BJ (cell line): ENCODE measurements at regions not wholly inside any gene's neighbourhood (a gene's known extent, or its start where the extent isn't known, plus 50 kb on each side); places are given as distances from the start of the nearest gene placed in this dataset.

ENCODE experiments used
- CTCF ChIA-PET: fragments of 350-600 bp; formaldehyde crosslinking; extraction: SDS; loops from one replicate; lab custom pipeline; 2021; ENCODE audit warnings: antibody characterized with exemption, inconsistent platforms; lab: Yijun Ruan, JAX
- POLR2A ChIA-PET: fragments of 300-600 bp; sonication (Branson Sonifier 250); formaldehyde crosslinking; extraction: SDS; loops from one replicate; lab custom pipeline; 2021; ENCODE audit warnings: antibody characterized with exemption; lab: Charles Lee
- DNase-seq: peaks from one replicate; pipeline ENCODE4 v3.0.0-alpha.2; 2011; ENCODE audit warnings: low read depth
- H3K27me3 ChIP-seq: 2 replicates; pipeline ENCODE4 v1.6.0; 2011; ENCODE audit warnings: low read length; ENCODE audit not compliant: control insufficient read depth, insufficient read depth
- H3K36me3 ChIP-seq: 2 replicates; pipeline ENCODE4 v1.5.1; 2011; ENCODE audit warnings: low read length; ENCODE audit not compliant: control insufficient read depth, insufficient read depth
- H3K4me3 ChIP-seq: 2 replicates; pipeline ENCODE4 v1.5.1; 2011; ENCODE audit warnings: low read depth, mild to moderate bottlenecking, control low read depth, low read length
- TF ChIP-seq, protein P1 (sequence below): IDR thresholded peaks from 2 replicates; pipeline ENCODE4 v1.5.1; 2011; ENCODE audit warnings: low read depth, mild to moderate bottlenecking, control low read depth, inconsistent platforms, low read length, moderate library complexity; ENCODE audit not compliant: insufficient read depth

DNA sequence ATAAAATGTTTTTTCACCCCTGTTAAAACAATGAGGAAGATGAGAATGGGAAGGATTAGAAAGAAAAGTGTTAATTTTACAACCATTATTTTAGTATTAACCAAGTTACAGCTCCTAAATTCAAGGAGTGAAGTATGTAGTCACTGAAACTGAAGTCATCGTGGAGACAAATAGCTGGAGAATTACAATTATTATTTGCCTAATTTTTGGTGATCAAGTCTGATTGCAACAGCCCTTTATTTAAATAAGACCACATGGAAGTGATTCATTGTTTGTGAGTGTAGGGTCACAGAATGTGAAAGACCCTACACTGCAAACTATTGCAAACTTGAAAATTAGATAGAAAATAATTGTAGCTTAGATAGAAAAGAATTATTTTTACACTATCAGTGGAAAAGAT is 292.4 kb downstream of the CENPW start:
- H3K27me3 ChIP-seq: no peaks in the 10 kb centered on the region
- DNase-seq: no peak
- H3K36me3 ChIP-seq: no peaks in the 10 kb centered on the region
- TF ChIP-seq, protein P1, sequence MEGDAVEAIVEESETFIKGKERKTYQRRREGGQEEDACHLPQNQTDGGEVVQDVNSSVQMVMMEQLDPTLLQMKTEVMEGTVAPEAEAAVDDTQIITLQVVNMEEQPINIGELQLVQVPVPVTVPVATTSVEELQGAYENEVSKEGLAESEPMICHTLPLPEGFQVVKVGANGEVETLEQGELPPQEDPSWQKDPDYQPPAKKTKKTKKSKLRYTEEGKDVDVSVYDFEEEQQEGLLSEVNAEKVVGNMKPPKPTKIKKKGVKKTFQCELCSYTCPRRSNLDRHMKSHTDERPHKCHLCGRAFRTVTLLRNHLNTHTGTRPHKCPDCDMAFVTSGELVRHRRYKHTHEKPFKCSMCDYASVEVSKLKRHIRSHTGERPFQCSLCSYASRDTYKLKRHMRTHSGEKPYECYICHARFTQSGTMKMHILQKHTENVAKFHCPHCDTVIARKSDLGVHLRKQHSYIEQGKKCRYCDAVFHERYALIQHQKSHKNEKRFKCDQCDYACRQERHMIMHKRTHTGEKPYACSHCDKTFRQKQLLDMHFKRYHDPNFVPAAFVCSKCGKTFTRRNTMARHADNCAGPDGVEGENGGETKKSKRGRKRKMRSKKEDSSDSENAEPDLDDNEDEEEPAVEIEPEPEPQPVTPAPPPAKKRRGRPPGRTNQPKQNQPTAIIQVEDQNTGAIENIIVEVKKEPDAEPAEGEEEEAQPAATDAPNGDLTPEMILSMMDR: no peak
- CTCF ChIA-PET: no interaction called here
- H3K4me3 ChIP-seq: no peak overlapping the region
- POLR2A ChIA-PET: no interaction called here

DNA sequence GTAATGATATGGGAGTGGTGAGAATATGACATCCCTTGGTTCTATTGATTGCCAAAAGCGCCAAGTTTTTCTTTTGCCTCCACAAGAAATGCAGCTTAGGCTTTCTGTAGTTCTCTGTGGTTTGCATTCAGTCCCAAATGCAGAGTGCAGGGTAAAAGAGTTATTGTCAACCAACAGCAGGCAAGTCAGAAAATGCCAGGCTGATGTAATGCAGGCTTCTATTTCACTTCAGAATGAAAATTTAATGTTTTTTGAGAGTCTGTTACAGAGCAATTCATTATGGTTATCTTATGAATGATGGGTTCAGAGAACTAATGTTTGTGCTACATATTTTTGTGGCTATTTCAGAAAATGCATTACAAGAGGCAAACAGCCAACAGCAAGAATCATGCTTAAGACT is 293.5 kb downstream of the CENPW start:
- TF ChIP-seq, protein P1: no peak
- no peak overlapping the region for H3K4me3 ChIP-seq
- DNase-seq: no peak
- ChIA-PET POLR2A (no interaction called here), CTCF (interaction anchor here (1.1 kb wide), 1 partner anchor 1440 kb away, joined by 3 read pairs; no protein-coding TSS in a partner anchor)
- H3K27me3 ChIP-seq: no peaks in the 10 kb centered on the region
- no peaks in the 10 kb centered on the region for H3K36me3 ChIP-seq

DNA sequence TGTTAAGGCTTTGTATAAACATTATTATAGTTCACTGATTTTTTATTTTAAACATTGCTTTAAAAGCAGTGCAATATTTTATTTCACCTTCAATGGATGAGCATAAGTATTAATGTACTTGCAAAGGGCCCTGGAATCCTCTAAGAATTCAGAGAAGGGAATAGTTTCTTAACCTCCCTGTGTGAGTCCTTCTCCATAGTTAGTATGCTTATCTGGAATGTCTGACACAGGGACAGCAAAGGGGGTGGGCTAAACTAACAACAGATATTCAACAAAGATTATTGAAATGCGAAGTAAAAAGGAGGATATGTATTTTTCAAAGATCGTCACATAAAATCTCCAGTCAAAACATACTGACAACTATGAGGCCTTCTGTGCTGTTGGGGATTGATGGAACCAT is 300.4 kb downstream of the CENPW start:
- H3K36me3 ChIP-seq: no peaks in the 10 kb centered on the region
- H3K27me3 ChIP-seq: no peaks in the 10 kb centered on the region
- ChIA-PET POLR2A (no interaction called here), CTCF (interaction anchor here (0.6 kb wide), 1 partner anchor 279 kb away, joined by 3 read pairs; no protein-coding TSS in a partner anchor)
- H3K4me3 ChIP-seq: no peak overlapping the region
- TF ChIP-seq, protein P1: no peak
- DNase-seq: no peak

DNA sequence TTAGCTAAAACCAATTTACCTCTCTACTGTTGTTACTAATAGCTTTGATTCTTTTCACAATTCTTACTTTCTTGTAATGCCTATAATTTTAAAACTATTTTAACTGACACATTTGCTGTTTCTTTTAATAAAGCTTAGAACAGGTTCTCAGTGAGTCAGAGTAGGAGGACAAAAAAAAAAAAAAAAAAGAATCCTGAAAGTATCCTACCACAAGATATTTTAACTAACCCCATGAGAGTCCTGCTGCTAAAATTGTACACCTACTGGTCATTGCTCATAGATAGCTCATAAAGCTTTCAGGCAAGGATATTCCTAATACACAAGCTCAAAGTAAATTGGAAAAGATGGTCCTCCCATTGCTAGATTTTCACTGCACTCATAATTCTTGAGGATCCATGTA is 301.0 kb downstream of the CENPW start:
- no peak for DNase-seq
- CTCF ChIA-PET: no interaction called here
- POLR2A ChIA-PET: no interaction called here
- Histone ChIP-seq H3K4me3 (no peak overlapping the region), H3K36me3 (no peaks in the 10 kb centered on the region), H3K27me3 (no peaks in the 10 kb centered on the region)
- TF ChIP-seq, protein P1: no peak

DNA sequence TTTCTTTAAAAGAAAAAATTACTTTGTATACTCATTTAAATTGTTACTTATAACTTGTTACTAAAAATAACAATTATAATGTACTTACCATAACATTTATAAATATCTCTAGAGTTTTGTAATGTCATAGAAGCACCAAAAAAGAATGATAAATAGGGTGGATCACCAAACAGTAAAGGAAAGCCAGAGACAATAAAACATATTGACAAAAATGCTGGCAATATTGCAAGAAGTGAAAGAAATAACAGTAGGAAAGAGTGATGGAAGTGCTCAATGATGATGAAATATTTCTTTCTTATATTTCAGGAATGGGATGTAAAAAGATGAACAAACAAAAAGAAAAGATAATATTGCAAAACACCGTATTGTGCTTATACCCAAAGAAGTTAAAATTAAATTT is 301.7 kb downstream of the CENPW start:
- Histone ChIP-seq H3K36me3 (no peaks in the 10 kb centered on the region), H3K4me3 (no peak overlapping the region), H3K27me3 (no peaks in the 10 kb centered on the region)
- ChIA-PET CTCF (no interaction called here), POLR2A (no interaction called here)
- TF ChIP-seq, protein P1: no peak
- DNase-seq: no peak
